Body of pancreas (tissue), 4 donors: ENCODE measurements at regions not wholly inside any gene's neighbourhood (a gene's known extent, or its start where the extent isn't known, plus 50 kb on each side); places are given as distances from the start of the nearest gene placed in this dataset.

Experiments
- POLR2A ChIP-seq, 3 donors: fragments of 450-650 bp; IDR thresholded peaks; one replicate each; pipeline ENCODE4 v1.6.1; 2016; ENCODE audit warnings: antibody characterized with exemption in 3 of 3, mild to moderate bottlenecking in 2 of 3
- TF ChIP-seq, protein P1 (sequence below), 7 experiments: fragments of 450-650 bp in 4 of 7; fragments of 200-600 bp in 3 of 7; sonication (generic) in 3 of 7; IDR thresholded peaks; one replicate each; pipeline ENCODE4 v1.5.1; 2016 to 2019; ENCODE audit warnings: antibody characterized with exemption in 7 of 7

GRCh38 chr10:10222304-10222841 is 795.3 kb upstream of the CELF2 start:
- TF ChIP-seq, protein P1, sequence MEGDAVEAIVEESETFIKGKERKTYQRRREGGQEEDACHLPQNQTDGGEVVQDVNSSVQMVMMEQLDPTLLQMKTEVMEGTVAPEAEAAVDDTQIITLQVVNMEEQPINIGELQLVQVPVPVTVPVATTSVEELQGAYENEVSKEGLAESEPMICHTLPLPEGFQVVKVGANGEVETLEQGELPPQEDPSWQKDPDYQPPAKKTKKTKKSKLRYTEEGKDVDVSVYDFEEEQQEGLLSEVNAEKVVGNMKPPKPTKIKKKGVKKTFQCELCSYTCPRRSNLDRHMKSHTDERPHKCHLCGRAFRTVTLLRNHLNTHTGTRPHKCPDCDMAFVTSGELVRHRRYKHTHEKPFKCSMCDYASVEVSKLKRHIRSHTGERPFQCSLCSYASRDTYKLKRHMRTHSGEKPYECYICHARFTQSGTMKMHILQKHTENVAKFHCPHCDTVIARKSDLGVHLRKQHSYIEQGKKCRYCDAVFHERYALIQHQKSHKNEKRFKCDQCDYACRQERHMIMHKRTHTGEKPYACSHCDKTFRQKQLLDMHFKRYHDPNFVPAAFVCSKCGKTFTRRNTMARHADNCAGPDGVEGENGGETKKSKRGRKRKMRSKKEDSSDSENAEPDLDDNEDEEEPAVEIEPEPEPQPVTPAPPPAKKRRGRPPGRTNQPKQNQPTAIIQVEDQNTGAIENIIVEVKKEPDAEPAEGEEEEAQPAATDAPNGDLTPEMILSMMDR (IDR thresholded peaks at IDR 0.05) = no peak
- no peak for TF ChIP-seq POLR2A (IDR thresholded peaks at IDR 0.05)
